Activated CD4-positive, alpha-beta T cell treated with anti-CD3 and anti-CD28 coated beads, Interleukin-10, Interleukin-2, amounts not matched to agents 100 ng/mL and 50 ng/mL, durations not matched to agents 16 hours and 8 hours (primary cell): ENCODE measurements at regions not wholly inside any gene's neighbourhood (a gene's known extent, or its start where the extent isn't known, plus 50 kb on each side); places are given as distances from the start of the nearest gene placed in this dataset.

Experiments
- DNase-seq: peaks from one replicate; pipeline ENCODE4 v3.0.0-alpha.2; 2020

DNA sequence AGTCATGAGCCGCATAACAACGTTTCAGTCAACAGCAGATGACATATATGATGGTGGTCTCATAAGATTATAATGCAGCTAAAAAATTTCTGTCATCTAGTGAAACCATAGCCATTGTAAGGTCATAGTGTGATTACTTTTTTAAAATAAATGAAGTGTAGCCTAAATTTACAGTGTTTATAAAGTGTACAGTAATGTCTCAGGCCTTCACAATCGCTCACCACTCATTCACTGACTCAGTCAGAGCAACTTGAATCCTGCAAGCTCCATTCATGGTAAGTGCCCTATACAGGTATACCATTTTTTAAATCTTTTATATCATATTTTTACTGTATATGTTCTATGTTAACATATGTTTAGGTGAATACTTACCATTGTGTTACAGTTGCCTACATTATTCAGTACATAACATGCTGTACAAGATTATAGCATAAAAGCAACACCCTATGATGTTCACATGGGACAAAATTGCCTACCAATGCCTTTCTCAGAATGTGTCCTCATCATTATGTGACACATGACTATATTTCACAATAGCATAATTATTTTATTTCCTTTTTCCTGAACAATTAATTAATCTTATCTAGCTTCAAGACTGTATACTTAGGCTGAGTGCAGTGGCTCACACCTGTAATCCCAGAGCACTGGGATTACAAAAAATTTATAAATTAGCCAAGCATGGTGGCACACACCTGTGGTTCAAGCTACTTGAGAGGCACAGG lies 1115.9 kb upstream of the ZEB2 start:
- DNase-seq: no peak

DNA sequence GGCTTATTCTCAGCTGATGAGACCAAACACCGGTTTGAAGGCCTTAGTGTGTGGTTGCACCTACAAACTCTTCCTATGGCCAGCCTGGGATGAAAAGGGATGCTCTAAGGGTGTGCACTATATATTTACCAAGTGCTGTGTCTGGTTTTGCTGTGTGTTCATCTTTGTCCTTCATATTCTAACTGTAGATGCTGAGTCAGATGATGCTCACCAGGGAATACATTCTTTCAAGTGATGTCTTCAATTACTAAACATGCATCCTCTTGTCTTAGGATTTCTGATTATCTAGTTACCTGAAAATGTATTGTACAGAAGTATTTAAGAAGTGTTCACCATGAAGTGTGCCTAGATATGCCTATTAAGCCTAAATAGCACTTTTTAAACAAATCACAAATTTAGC lies 1111.6 kb upstream of the ZEB2 start:
- no peak for DNase-seq

DNA sequence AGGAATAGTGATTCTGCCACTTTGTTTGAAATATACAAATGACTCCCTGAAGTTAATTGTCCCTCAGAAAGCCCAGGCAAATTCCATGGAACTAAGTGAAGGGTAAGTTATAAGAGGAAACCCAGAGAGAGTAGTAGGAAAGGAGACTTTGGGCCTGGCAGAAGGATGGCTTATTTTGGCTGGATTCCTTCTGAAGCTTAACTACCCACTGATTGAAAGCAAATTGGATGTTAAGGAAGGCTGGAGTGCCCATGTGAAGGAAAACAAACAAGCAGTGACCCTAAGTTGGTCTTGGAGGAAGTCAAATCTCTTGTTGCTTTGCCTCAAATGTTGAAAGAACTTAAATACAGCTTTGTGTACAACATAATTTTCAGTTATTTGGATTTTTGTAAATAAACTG lies 1106.4 kb upstream of the ZEB2 start:
- DNase-seq: no peak

DNA sequence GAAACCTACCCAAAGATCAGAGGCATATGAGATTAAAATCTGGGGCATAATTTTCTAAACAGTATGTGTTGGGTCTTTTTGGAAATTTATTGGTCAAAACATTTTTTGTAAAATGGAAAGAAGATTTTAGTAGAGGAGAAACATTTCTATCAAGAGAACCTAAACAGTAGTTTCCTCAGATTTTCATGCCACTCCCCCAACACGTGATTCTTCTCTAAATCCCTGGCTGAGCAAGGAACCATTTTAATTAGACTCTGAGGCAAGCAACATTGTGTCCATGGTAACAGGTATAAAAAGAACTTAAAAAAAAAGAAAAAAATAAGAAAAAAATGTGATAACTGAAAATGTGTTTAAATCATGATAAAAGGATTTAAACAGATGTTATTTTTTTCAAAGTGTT lies 1105.2 kb upstream of the ZEB2 start:
- DNase-seq: no peak

DNA sequence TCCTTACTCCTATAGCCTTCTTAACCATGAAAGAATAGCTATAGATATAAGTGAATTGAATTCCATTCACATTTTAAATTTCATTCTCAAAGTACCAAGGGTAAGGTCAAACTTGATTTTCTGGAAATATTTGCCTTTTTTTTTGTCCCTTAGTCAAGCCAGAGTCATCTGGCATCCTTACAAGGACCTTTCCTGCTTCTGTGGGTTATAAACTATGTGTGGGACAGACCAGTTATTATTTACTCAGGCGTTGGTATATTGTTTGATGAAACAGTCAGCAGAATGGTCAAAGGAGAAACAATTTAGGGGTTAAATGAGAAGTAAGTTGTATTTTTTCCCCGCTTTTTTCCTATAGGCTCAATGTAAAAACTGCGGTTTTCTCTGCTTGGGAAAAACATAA lies 1103.2 kb upstream of the ZEB2 start:
- no peak for DNase-seq

DNA sequence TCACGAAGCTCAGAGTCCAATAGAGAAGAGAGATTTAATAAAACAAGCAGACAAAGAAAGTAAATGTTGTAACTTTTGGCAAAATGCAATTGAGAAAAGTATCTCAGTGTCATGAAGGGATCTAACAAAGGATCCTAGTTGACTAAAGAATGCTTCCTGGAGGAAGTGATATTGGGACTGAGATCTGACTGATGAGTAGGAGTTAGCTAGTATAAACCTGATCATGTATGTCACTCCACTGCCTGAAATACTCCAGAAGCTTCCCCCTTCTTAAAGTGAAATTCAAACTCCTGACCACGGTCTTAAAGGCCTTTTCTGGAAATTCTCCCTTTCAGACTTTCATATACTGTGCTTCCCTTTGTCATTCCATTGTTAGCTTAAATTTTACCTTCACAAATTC lies 1102.4 kb upstream of the ZEB2 start:
- no peak for DNase-seq

DNA sequence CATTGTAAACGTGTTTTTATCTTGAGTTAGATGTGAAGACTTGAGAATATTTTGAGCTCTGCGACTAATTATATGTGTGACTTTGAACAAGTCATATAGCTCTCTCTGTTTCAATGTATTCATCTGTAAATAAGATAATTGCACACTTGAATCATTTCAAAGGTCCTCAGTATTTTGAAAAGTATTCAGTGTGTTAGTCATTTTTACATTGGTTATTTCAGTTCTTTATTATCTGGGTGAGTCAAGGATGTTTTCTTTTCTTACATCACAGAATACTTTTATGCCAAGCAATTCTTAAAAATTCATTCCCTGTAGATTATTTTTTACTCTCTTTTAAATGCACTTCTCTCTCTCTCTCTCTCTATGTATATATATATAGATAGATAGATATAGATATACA lies 1098.0 kb upstream of the ZEB2 start:
- no peak for DNase-seq

DNA sequence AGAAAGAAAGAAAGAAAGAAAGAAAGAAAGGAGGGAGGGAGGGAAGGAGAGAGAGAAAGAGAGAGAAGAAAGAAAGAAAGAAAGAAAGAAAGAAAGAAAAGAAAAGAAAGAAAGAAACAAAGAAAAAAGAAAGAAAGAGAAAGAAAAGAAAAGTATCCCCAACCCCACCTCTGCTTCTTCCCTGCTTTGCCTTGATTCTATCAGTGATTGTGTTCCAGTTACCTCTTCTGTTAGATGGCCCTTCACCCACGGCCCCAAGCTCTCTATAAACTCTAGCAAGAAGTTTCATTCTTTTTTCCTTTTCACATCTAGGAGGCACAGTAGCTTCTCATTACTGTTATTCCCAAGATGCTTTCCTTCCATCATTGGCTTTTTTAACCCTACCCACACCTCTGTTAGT lies 1097.5 kb upstream of the ZEB2 start:
- no peak for DNase-seq

DNA sequence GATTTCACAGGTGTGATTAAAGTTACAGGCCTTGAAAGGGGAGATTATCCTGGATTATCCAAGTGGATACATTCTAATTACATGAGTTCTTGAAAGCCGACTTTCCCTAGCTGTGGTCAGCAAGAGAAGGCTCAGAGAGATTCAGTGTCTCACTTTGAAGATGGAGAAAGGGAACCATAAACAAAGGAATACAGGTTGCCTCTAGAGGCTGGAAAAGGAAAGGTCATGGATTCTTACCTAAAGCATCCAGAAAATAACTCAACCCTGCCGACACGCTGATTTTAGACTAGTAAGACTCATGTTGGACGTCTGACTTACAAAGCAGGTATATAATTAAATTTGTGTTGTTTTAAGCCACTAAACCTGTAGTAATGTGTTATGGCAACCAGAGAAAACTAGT lies 1095.7 kb upstream of the ZEB2 start:
- DNase-seq: no peak

DNA sequence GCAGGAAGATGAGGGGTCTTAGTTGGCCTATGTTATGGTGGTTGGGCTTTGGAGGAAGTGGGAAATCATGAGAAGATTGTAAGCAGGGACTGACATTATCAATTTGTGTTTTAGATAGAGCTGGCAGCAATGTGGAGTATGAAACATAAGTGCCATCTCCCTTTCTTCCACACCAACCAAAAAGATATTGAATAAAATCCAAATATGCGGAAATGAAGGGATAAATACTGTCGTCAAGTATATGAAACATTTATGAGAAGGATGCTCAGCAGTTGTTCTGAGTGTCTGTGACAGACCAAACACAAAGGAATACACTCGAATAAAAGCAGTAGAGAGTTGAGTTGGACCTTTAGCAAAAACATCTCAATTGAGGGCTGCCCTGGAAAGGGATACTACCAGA lies 1090.0 kb upstream of the ZEB2 start:
- DNase-seq: no peak

DNA sequence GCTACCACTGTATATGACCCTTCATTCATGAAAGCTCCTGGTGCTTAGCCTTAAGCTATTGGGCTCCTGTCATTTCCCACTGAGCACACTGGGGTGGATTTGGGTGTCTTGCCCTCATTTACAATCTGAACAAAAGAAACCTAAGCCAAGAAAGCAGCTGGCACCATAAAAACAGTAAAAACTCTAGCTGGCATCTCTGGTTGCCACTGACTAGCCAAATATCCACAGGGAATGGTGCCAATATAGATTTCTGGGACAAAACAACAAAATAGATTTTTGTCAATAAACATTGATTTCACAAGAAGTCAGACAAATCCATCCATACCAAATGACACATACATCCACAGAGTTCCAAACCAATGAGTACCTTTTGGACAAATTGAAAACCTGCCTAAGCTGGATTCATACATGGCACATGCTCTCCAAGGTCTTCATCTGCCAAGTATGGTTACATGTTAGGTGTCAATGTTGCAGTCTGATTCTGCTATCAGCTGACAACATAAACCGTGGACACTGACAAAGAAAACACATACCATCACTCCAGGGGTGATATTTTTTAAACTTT lies 1081.5 kb upstream of the ZEB2 start:
- DNase-seq: no peak

DNA sequence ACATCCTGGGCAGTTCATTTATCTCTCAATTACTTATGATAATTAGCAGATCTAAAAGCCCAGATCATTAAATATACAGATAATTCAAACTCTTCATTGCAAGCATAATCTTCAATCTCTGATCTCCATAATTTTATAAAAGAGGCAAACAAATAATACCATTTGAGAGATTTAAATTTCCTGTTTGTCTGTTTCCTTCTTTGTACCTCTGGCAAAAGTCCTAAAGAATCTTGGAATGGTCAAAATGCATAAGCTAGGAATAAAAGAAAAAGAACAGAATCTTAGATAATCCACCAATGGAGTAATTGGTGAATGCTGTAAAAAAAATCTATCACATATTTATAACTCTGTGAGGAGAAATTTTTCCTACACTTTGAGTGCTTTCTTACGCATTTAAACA lies 1080.9 kb upstream of the ZEB2 start:
- no peak for DNase-seq

DNA sequence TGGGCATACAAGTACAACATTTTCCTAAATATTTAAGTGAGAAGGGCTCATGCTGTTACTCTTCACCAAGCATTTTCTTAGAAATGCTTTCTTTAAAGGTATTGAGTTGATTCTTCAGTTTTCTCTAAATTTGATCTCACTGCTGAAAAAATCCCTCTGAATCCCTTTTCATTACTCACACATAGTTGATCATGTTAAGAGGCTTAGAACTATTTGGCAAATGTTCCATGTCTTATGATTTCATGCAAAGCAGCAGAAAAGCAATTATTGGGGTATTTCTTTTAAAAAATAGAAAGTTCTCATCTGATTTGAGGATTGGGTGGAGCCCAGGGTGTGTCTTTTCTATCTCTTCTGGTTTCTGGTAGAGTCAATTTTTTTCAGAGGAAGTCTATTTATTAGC lies 1079.8 kb upstream of the ZEB2 start:
- DNase-seq: no peak

DNA sequence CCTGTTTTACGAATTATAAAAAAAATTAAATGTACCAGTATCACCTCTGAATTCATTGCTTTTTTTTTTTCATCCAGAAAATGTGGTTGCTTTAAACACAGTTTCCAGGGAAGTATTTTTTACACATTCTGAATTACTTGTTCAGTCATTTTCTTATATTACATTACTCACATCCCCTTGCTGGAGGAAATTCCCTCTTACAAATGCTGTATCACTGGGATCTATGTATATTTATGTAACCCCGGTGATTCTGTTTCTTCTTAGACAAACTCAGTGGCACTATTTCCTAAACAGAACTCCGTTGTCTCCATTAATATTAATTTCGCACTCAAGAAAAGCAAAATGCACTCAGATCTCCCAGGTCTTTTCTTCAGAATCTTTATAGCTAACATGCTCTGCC lies 1078.5 kb upstream of the ZEB2 start:
- DNase-seq: no peak

DNA sequence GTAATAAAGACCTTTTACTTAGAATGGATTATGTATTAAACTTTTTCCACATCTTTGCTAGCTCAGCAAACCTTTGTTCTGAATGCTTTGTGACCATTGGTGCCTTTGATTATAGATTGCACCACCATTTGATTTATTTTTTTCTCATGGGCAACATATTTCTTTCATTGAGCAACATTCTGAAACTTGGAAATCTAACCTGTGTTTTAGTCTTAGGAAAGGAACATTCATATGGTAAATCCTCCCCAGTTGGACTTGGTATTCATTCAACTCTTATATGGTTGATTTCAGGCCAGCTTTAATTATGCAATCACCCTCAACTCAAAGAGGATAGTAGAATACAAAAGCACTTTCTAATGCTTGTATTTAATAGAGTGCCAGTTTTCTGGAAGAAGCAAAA lies 1077.9 kb upstream of the ZEB2 start:
- no peak for DNase-seq

DNA sequence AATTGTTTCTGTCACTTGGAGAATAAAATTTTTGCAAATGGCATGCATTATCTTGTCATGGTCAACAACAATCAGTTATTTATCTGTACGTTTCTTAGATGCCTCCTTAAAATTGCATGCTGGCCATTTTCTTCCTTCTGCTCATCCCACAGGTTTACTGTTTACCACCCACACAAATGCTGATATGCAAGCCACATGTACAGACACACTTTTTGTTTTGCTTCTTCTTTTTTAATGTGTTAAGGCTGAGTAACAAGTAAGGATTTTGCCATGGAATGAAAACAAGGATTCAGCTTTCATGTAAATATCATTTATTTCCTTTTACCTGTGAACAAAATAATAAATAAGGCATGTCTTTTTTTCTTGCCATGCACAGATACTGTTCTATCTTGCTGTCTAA lies 1077.1 kb upstream of the ZEB2 start:
- DNase-seq: no peak

DNA sequence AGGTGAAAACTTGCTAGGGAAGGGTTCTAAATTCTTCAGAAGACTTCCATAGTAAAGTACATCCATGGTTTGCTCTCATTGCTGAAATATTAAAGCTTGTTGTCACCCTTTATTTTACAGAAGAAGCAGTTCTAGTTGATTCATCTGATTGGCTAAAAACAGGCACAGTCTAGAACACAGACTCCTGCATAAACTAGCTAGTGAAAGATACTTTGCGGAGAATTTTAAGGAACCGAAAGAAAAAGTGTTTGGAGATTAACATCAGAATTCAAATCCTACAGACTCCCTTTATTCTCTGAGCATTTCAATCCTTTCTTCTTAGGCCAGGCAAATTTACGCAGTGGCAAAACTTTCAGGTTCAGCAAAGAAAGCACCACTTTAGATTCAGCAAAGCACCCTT lies 1076.5 kb upstream of the ZEB2 start:
- DNase-seq: no peak

DNA sequence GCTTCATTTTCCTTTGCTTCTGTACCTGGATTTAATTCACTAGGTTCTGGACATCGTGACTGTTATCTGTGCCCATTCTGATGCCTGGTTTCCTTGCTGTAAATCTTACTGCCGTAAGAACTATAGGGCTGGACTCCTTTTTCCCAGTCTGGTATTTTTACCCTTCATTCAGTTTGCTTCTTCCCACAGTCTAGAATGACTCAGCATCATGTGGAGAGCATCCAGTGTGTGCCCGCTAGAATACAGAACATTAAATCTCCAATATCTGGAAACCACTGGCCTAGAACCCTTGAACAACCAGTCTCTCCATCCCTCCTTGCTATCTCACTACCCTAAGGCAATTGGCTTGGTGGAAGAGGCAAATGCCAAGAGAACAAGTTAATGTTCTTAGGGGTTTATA lies 1075.4 kb upstream of the ZEB2 start:
- no peak for DNase-seq

DNA sequence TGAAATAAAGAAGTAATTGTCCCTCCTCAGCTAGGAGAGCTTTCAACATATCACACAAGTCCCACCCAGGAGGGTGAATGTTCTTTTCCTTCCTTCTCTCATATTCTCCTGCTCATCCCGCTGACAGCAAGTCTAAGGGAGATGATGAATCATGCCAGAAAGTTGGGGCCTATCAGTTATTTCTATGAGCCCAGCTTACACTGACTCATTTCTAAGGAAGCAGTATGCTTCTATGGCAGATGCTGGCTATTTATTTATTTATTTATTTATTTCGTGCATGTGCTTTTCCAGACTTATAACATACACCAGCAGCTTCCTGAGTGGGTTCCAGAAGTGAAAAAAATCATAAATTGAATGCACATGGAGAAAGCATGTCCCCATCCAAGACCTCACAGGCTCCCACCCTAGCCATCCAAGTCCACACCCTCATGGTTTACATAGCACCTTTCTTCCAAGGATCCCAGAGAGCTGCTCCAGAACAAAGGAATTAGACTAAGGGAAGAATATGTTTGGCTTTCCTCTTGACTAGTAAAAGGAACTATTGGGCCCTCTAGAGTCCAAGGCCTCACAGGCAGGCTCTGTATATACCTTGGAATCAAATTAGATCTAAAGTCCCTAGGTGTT lies 1074.2 kb upstream of the ZEB2 start:
- DNase-seq: no peak

DNA sequence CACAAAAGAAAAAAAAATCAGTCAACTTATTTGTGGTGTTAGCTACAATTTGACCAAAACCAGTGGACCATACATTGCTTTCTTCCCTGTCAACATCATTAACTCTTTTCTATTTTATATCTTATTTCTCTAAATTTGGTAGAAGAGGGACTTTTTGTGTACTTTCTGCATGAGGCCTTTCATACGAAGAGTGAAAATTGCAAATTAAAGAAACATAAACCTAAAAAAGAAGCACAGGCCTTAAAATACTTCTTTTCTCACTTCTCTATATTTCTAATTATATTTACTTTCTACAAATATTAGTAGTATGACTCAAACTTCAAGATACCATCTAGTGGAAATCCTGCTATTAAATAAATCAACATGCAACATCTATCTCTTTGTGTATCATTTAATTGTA lies 1073.4 kb upstream of the ZEB2 start:
- no peak for DNase-seq

DNA sequence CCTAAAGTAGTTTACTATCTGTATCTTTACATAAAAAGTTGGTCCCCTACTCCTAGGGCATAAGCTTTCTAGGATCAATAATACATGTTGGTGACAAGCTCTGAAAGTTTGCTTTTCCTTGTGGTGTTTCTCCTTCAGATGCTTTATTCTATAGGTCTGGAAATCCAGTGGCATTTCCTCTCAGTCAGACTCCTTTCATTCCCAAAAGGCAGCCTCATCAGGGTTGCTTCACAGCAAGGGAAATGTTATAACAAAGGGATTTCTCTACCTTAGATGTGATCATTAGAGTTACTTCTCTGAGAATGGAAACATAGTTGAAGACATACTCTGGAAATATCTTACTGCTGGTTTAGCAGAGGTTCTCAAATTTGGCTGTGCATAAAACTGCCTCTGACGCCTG lies 1072.4 kb upstream of the ZEB2 start:
- no peak for DNase-seq

DNA sequence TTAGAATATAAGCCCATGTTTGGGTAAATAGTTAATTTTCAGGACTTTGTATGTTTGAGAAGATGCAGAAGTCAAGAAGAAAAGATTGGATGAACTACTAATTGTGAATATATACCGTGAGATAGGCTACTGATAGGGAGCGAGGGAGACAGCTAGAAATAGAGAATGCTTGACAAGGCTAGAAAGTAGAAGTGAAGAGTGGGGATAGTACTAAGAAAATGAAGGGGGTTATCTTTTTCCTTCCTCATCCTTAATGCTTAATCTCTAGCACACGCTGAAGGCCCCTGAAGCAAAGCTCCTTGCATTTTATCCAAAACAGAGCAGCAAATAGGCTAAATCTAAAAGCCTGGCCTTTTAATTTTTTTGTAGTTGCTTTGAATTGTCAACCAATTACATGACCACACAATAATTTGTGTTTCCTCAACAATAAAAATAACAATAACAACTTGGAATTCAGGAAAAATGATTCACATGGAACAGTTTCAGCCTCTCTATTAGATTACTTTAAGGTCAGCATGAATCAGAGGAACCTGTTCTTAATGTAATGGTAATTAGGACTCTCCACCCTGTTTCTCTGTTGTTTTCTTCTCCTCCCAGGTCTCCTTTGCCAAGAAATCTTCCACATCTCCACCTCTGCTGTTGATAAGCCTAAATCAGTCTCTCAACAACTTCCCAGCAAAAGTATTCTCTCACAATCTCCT lies 1071.3 kb upstream of the ZEB2 start:
- no peak for DNase-seq

DNA sequence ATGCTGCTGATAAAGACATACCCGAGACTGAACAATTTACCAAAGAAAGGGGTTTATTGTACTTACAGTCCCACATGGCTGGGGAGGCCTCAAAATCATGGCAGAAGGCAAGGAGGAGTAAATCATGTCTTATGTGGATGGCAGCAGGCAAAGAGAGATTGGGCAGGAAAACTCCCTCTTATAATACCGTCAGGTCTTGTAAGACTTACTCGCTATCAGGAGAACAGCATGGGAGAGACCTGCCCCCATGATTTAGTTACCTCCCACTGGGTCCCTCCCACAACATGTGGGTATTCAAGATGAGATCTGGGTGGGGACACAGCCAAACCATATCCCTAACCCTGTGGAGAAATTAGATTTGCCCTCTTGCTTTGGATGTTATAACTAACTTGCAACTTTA lies 1068.0 kb upstream of the ZEB2 start:
- no peak for DNase-seq

DNA sequence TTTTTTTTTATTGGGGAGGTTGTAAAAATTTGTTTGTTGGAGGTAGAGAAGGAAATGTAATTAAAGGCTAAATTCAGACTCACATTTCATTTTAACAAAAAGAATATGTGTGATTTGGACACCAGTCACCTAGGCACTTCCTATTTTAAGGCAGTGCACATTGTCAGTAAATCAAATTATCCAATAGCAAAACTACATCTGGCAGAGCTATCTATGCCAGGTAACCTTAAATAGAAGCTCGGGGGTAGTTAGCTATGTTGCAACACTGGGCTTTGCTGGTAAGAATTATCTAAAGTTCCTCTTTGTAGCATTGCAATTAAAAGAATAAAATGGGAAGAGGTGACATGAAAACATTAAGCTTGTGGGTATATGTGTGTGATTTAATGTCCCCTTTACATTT lies 1064.4 kb upstream of the ZEB2 start:
- no peak for DNase-seq
